HG03060 (cell line): ENCODE measurements at regions not wholly inside any gene's neighbourhood (a gene's known extent, or its start where the extent isn't known, plus 50 kb on each side); places are given as distances from the start of the nearest gene placed in this dataset.

ENCODE experiments used
- ATAC-seq: cut with Tn5 transposase; IDR thresholded peaks from one replicate; pipeline ENCODE4 v1.9.1; 2021; ENCODE audit warnings: low read depth, moderate number of reproducible peaks; ENCODE audit not compliant: unreplicated experiment

- ATAC-seq, result no peak
Observed at GRCh38 chr1:209266590-209267205, 316.8 kb upstream of the CAMK1G start.

- ATAC-seq, result no peak
Observed at GRCh38 chr1:209267968-209268367, 315.5 kb upstream of the CAMK1G start.

- ATAC-seq, result no peak
Observed at GRCh38 chr1:209268479-209268878, 315.0 kb upstream of the CAMK1G start.

GRCh38 chr1:209276321-209276720 is 307.2 kb upstream of the CAMK1G start:
- no peak for ATAC-seq

- ATAC-seq, result no peak
Observed at GRCh38 chr1:209277662-209278061, 305.9 kb upstream of the CAMK1G start.

GRCh38 chr1:209291715-209292114 is 291.8 kb upstream of the CAMK1G start:
- ATAC-seq, result no peak

- no peak for ATAC-seq
Observed at GRCh38 chr1:209302779-209303568, 280.5 kb upstream of the CAMK1G start.

- no peak for ATAC-seq
Observed at GRCh38 chr1:209304166-209304565, 279.3 kb upstream of the CAMK1G start.

GRCh38 chr1:209305221-209305954 is 278.1 kb upstream of the CAMK1G start:
- ATAC-seq, result no peak

- ATAC-seq, result no peak
Observed at GRCh38 chr1:209307846-209308245, 275.7 kb upstream of the CAMK1G start.

- no peak for ATAC-seq
Observed at GRCh38 chr1:209309198-209309597, 274.3 kb upstream of the CAMK1G start.

GRCh38 chr1:209311770-209312169 is 271.7 kb upstream of the CAMK1G start:
- ATAC-seq, result no peak

GRCh38 chr1:209316929-209317328 is 266.6 kb upstream of the CAMK1G start:
- no peak for ATAC-seq

GRCh38 chr1:209318181-209319056 is 265.1 kb upstream of the CAMK1G start:
- ATAC-seq, result no peak

- ATAC-seq, result no peak
Observed at GRCh38 chr1:209319057-209319432, 264.5 kb upstream of the CAMK1G start.

- ATAC-seq, result no peak
Observed at GRCh38 chr1:209319549-209319948, 264.0 kb upstream of the CAMK1G start.

- no peak for ATAC-seq
Observed at GRCh38 chr1:209323743-209324142, 259.8 kb upstream of the CAMK1G start.

- no peak for ATAC-seq
Observed at GRCh38 chr1:209324901-209325871, 258.3 kb upstream of the CAMK1G start.

- ATAC-seq, result no peak
Observed at GRCh38 chr1:209326076-209326475, 257.4 kb upstream of the CAMK1G start.
